ENCODE measurements at regions not wholly inside any gene's neighbourhood (a gene's known extent, or its start where the extent isn't known, plus 50 kb on each side); places are given as distances from the start of the nearest gene placed in this dataset.

DNA sequence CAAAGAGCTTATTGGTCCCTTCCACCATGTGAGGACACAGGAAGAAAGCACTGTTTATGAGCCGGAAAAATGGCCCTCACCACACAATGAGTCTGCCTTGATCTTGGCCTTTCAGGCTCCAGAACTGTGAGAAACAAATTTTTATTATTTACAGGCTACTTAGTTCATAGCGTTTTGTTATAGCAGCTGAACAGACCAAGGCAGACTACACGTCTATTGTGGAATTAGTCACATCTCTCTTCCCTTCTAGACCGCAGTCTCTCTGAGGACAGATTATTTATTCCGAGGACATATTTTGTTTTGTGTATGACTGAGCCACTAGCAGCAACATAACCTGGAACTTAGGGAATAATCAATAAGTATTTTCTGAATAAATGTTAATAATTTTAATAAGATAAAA is 125.5 kb downstream of the ASB1 start:
- Histone ChIP-seq H3K36me3 (ENCODE audit: insufficient read depth, low read length) (no peaks in the 10 kb centered on the region), H3K9me3 (ENCODE audit: low read length) (no peaks in the 10 kb centered on the region; the same call in 1 of the 2 replicates), H3K27ac (ENCODE audit: low read length) (no peak overlapping the region), H3K9me2 (replicated peaks; ENCODE audit: insufficient read depth, low read length) (no peaks in the 10 kb centered on the region), H3K4me1 (ENCODE audit: low read length) (no peaks in the 10 kb centered on the region), H2AFZ (ENCODE audit: low read length) (no peak overlapping the region), H3K4me2 (ENCODE audit: low read depth, low read length, poor library complexity, severe bottlenecking) (no peak overlapping the region), H3K9ac (ENCODE audit: low read length) (no peak overlapping the region), H3K79me2 (ENCODE audit: low read length) (no peaks in the 10 kb centered on the region), H3K4me3 (ENCODE audit: low read length) (no peak overlapping the region), H3K27me3 (ENCODE audit: low read length) (no peaks in the 10 kb centered on the region), H4K20me1 (ENCODE audit: insufficient read depth, low read depth, low read length) (no peaks in the 10 kb centered on the region)
- no peak for DNase-seq

DNA sequence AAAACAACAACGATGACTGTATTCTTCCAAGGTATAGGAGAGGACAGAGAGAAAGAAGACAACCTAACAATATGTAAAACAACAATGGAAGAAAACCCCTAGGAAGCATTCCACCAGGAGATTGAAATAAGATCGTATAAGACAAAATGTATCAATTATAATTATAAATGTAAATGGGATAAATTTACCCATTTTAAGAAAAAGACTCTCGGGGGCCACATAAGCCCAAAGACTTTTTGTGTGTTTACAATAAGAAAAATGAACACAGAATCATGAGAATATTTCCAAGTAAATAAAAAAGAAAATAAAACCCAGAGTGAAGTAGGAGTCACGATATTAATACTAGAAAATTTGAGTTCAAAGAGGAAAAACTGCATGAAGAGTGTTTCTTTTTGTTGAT is 126.4 kb downstream of the ASB1 start:
- H3K79me2 ChIP-seq (ENCODE audit: low read length) = no peaks in the 10 kb centered on the region
- H3K9me3 ChIP-seq (ENCODE audit: low read length) = no peaks in the 10 kb centered on the region
- no peak overlapping the region for H3K4me3 ChIP-seq (ENCODE audit: low read length)

DNA sequence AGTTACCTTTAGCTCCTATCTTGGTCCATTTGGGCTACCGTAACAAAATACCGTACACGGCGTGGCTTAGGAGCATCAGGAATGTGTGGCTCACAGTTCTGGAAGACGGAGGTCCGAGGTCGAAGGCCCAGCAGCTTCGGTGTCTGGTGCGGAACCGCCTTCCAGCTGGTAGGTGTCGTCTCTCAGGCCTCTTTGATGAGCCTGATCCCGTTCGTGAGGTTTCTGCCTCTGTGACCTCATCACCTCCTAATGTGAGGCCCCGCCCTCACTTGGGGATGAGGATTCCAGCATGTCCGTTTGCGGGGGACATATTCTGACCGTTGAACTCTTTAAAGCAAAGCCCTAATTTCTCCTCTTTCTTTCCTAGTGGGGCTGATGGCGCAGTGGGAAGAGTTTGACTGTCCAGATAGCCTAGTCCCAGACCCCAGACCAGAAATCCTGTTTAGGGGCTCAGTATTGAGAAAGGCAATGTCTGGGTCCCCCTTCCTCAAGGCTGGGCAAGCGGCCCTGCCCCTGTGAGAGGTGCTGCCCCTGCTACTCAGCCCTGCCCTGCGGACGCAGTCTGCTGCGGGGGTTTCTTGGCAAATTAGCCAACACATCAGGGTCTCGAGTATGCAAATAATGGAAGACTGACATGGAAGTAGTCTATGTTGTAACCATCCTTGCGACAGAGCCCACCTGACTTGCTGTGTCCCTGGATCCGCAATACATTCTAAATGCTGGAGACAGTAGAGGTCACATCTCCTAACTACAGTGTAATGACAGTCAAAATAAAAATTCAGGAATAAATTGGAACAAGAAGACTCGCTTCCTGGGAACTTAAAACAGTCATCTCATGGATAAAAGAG is 128.0 kb downstream of the ASB1 start:
- H3K9ac ChIP-seq (ENCODE audit: low read length) = no peak overlapping the region
- H3K9me2 ChIP-seq (replicated peaks; ENCODE audit: insufficient read depth, low read length) = no peaks in the 10 kb centered on the region

More for the DNA sequence above, 126.4 kb downstream of the ASB1 start:
- no peak overlapping the region for H3K9ac ChIP-seq (ENCODE audit: low read length)
- DNase-seq = no peak
- H3K27me3 ChIP-seq (ENCODE audit: low read length) = no peaks in the 10 kb centered on the region
- H3K4me1 ChIP-seq (ENCODE audit: low read length) = no peaks in the 10 kb centered on the region
- H3K27ac ChIP-seq (ENCODE audit: low read length) = no peak overlapping the region
- no peak overlapping the region for H3K4me2 ChIP-seq (ENCODE audit: low read depth, low read length, poor library complexity, severe bottlenecking)
- no peaks in the 10 kb centered on the region for H3K36me3 ChIP-seq (ENCODE audit: insufficient read depth, low read length)
- H3K9me2 ChIP-seq (replicated peaks; ENCODE audit: insufficient read depth, low read length) = no peaks in the 10 kb centered on the region
- no peaks in the 10 kb centered on the region for H4K20me1 ChIP-seq (ENCODE audit: insufficient read depth, low read depth, low read length)
- H2AFZ ChIP-seq (ENCODE audit: low read length) = no peak overlapping the region

GRCh38 chr2:238555786-238556542 is 129.2 kb downstream of the ASB1 start:
- no peak for DNase-seq
- H3K4me1 ChIP-seq (ENCODE audit: low read length) = no peaks in the 10 kb centered on the region
- no peaks in the 10 kb centered on the region for H3K27me3 ChIP-seq (ENCODE audit: low read length)
- no peak overlapping the region for H2AFZ ChIP-seq (ENCODE audit: low read length)
- H3K9me3 ChIP-seq (ENCODE audit: low read length) = no peaks in the 10 kb centered on the region
- H3K27ac ChIP-seq (ENCODE audit: low read length) = no peak overlapping the region
- H3K4me2 ChIP-seq (ENCODE audit: low read depth, low read length, poor library complexity, severe bottlenecking) = no peak overlapping the region
- H3K36me3 ChIP-seq (ENCODE audit: insufficient read depth, low read length) = no peaks in the 10 kb centered on the region
- no peaks in the 10 kb centered on the region for H3K79me2 ChIP-seq (ENCODE audit: low read length)
- no peaks in the 10 kb centered on the region for H3K9me2 ChIP-seq (replicated peaks; ENCODE audit: insufficient read depth, low read length)
- no peak overlapping the region for H3K9ac ChIP-seq (ENCODE audit: low read length)
- no peak overlapping the region for H3K4me3 ChIP-seq (ENCODE audit: low read length)
- no peaks in the 10 kb centered on the region for H4K20me1 ChIP-seq (ENCODE audit: insufficient read depth, low read depth, low read length)

More for the DNA sequence above, 128.0 kb downstream of the ASB1 start:
- Histone ChIP-seq H3K4me1 (ENCODE audit: low read length) (no peaks in the 10 kb centered on the region), H3K27ac (ENCODE audit: low read length) (no peak overlapping the region), H3K79me2 (ENCODE audit: low read length) (no peaks in the 10 kb centered on the region), H2AFZ (ENCODE audit: low read length) (no peak overlapping the region), H3K9me3 (ENCODE audit: low read length) (no peaks in the 10 kb centered on the region), H3K36me3 (ENCODE audit: insufficient read depth, low read length) (no peaks in the 10 kb centered on the region), H3K4me2 (ENCODE audit: low read depth, low read length, poor library complexity, severe bottlenecking) (no peak overlapping the region), H4K20me1 (ENCODE audit: insufficient read depth, low read depth, low read length) (no peaks in the 10 kb centered on the region), H3K4me3 (ENCODE audit: low read length) (no peak overlapping the region), H3K27me3 (ENCODE audit: low read length) (no peaks in the 10 kb centered on the region)
- no peak for DNase-seq

DNA sequence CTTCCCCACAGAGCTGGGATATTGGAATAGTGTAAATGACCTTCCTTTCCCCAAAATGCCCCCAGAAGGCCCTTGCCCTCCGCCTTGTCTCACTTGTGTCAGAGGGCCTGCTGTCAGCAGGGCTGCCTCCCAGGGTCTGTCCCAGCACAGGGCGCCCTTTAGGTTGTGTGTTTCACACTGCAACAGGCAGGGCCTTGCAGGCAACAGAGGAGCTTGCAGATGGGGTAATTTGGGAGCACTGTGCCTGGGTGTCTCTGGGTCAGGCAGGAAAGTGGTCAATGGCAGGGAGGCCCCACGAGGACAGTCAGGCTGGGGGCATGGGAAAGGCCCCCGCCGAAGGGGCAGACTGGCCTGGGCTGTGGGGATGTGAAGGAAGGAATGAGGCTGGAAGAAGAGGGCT is 130.7 kb downstream of the ASB1 start:
- no peak overlapping the region for H3K27ac ChIP-seq (ENCODE audit: low read length)
- no peaks in the 10 kb centered on the region for H4K20me1 ChIP-seq (ENCODE audit: insufficient read depth, low read depth, low read length)
- H3K4me3 ChIP-seq (ENCODE audit: low read length) = no peak overlapping the region
- DNase-seq = no peak
- H3K27me3 ChIP-seq (ENCODE audit: low read length) = no peaks in the 10 kb centered on the region
- no peak overlapping the region for H3K4me2 ChIP-seq (ENCODE audit: low read depth, low read length, poor library complexity, severe bottlenecking)
- H3K9me3 ChIP-seq (ENCODE audit: low read length) = no peaks in the 10 kb centered on the region
- H3K9me2 ChIP-seq (replicated peaks; ENCODE audit: insufficient read depth, low read length) = no peaks in the 10 kb centered on the region
- H3K79me2 ChIP-seq (ENCODE audit: low read length) = no peaks in the 10 kb centered on the region
- no peaks in the 10 kb centered on the region for H3K36me3 ChIP-seq (ENCODE audit: insufficient read depth, low read length)
- H2AFZ ChIP-seq (ENCODE audit: low read length) = no peak overlapping the region
- H3K9ac ChIP-seq (ENCODE audit: low read length) = no peak overlapping the region
- H3K4me1 ChIP-seq (ENCODE audit: low read length) = no peaks in the 10 kb centered on the region

DNA sequence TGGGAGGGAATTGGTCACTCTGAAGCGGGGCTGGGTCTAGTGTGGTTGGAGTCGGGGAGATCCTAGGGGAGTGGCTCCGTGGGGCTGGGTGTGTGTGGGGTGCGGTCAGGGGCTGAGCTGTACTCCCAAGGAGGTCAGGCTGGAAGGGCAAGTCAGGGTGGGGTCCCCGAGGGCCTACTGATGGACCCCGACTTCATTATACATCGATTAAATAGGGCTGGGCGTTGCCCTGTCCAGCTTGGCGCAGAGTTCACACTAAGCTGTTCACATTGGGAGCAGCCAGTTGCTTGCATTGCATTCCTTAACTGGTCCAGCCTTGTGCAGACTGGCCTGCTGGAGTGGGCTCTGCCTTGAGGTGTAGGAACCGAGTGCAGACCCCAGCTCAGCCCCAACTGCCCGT is 131.2 kb downstream of the ASB1 start:
- H4K20me1 ChIP-seq (ENCODE audit: insufficient read depth, low read depth, low read length) = no peaks in the 10 kb centered on the region
- H3K36me3 ChIP-seq (ENCODE audit: insufficient read depth, low read length) = no peaks in the 10 kb centered on the region
- no peak overlapping the region for H3K27ac ChIP-seq (ENCODE audit: low read length)
- DNase-seq = no peak
- H2AFZ ChIP-seq (ENCODE audit: low read length) = no peak overlapping the region
- H3K79me2 ChIP-seq (ENCODE audit: low read length) = no peaks in the 10 kb centered on the region
- no peaks in the 10 kb centered on the region for H3K27me3 ChIP-seq (ENCODE audit: low read length)
- H3K9me3 ChIP-seq (ENCODE audit: low read length) = no peaks in the 10 kb centered on the region
- no peak overlapping the region for H3K4me2 ChIP-seq (ENCODE audit: low read depth, low read length, poor library complexity, severe bottlenecking)
- H3K9ac ChIP-seq (ENCODE audit: low read length) = no peak overlapping the region
- H3K4me1 ChIP-seq (ENCODE audit: low read length) = no peaks in the 10 kb centered on the region
- no peak overlapping the region for H3K4me3 ChIP-seq (ENCODE audit: low read length)
- no peaks in the 10 kb centered on the region for H3K9me2 ChIP-seq (replicated peaks; ENCODE audit: insufficient read depth, low read length)

- H3K9ac ChIP-seq (ENCODE audit: low read length) = no peak overlapping the region
- H3K9me3 ChIP-seq (ENCODE audit: low read length) = no peaks in the 10 kb centered on the region
- H3K4me3 ChIP-seq (ENCODE audit: low read length) = no peak overlapping the region
- no peak for DNase-seq
- no peaks in the 10 kb centered on the region for H3K9me2 ChIP-seq (replicated peaks; ENCODE audit: insufficient read depth, low read length)
- no peak overlapping the region for H3K4me2 ChIP-seq (ENCODE audit: low read depth, low read length, poor library complexity, severe bottlenecking)
- no peaks in the 10 kb centered on the region for H3K4me1 ChIP-seq (ENCODE audit: low read length)
- H3K27ac ChIP-seq (ENCODE audit: low read length) = no peak overlapping the region
- H3K79me2 ChIP-seq (ENCODE audit: low read length) = no peaks in the 10 kb centered on the region
- no peak overlapping the region for H2AFZ ChIP-seq (ENCODE audit: low read length)
- no peaks in the 10 kb centered on the region for H3K27me3 ChIP-seq (ENCODE audit: low read length)
- H3K36me3 ChIP-seq (ENCODE audit: insufficient read depth, low read length) = no peaks in the 10 kb centered on the region
- no peaks in the 10 kb centered on the region for H4K20me1 ChIP-seq (ENCODE audit: insufficient read depth, low read depth, low read length)
These were observed 131.9 kb downstream of the ASB1 start for GRCh38 chr2:238558456-238559099.

GRCh38 chr2:238560234-238560633 is 133.5 kb downstream of the ASB1 start:
- Histone ChIP-seq H3K9ac (ENCODE audit: low read length) (no peak overlapping the region), H3K27ac (ENCODE audit: low read length) (no peak overlapping the region), H2AFZ (ENCODE audit: low read length) (no peak overlapping the region), H3K79me2 (ENCODE audit: low read length) (no peaks in the 10 kb centered on the region), H3K4me1 (ENCODE audit: low read length) (no peaks in the 10 kb centered on the region), H3K27me3 (ENCODE audit: low read length) (no peaks in the 10 kb centered on the region), H3K4me2 (ENCODE audit: low read depth, low read length, poor library complexity, severe bottlenecking) (no peak overlapping the region), H4K20me1 (ENCODE audit: insufficient read depth, low read depth, low read length) (no peaks in the 10 kb centered on the region), H3K36me3 (ENCODE audit: insufficient read depth, low read length) (no peaks in the 10 kb centered on the region), H3K9me2 (replicated peaks; ENCODE audit: insufficient read depth, low read length) (no peaks in the 10 kb centered on the region), H3K4me3 (ENCODE audit: low read length) (no peak overlapping the region), H3K9me3 (ENCODE audit: low read length) (no peaks in the 10 kb centered on the region)
- DNase-seq = no peak

All from Karpas-422 (cell line).